ENCODE measurements at regions not wholly inside any gene's neighbourhood (a gene's known extent, or its start where the extent isn't known, plus 50 kb on each side); places are given as distances from the start of the nearest gene placed in this dataset.
A peak's percentile ranks its signal among the peaks of the same experiment; 100 is the strongest.

GRCh38 chr13:44220948-44221347 is 152.7 kb upstream of the SERP2 start:
- no peak for DNase-seq (ENCODE audit: extremely low spot score)
- POLR2A ChIA-PET: no interaction called here
- TF ChIP-seq CTBP1 (IDR thresholded peaks at IDR 0.05; ENCODE audit: borderline replicate concordance) (no peak), ZNF384 (IDR thresholded peaks at IDR 0.05) (no peak), SP1 (IDR thresholded peaks at IDR 0.05) (no peak)
- CTCF ChIA-PET: no interaction called here

GRCh38 chr13:44221657-44222056 is 152.0 kb upstream of the SERP2 start:
- POLR2A ChIA-PET: interaction anchor here (0.9 kb wide), 1 partner anchor 216 kb away, joined by 3 read pairs; no protein-coding TSS in a partner anchor

GRCh38 chr13:44223770-44224444 is 149.7 kb upstream of the SERP2 start:
- TF ChIP-seq ARNT (IDR thresholded peaks at IDR 0.05): no peak
- TF ChIP-seq FOXK2 (IDR thresholded peaks at IDR 0.05): no peak
- no peak for TF ChIP-seq SP1 (IDR thresholded peaks at IDR 0.05)
- TF ChIP-seq TARDBP (IDR thresholded peaks at IDR 0.05): no peak
- no peak for TF ChIP-seq HDGF (IDR thresholded peaks at IDR 0.05; ENCODE audit: borderline replicate concordance)
- TF ChIP-seq FOXM1 (IDR thresholded peaks at IDR 0.05; ENCODE audit: borderline replicate concordance): no peak
- TF ChIP-seq ELF4 (IDR thresholded peaks at IDR 0.05): no peak
- TF ChIP-seq PKNOX1 (IDR thresholded peaks at IDR 0.05): no peak
- TF ChIP-seq LEF1 (IDR thresholded peaks at IDR 0.05; ENCODE audit: borderline replicate concordance): no peak
- TF ChIP-seq NFRKB (IDR thresholded peaks at IDR 0.05): no peak
- TF ChIP-seq FOXA1 (IDR thresholded peaks at IDR 0.05): no peak
- TF ChIP-seq SUZ12 (IDR thresholded peaks at IDR 0.05): no peak
- no peak for TF ChIP-seq BHLHE40 (IDR thresholded peaks at IDR 0.05; ENCODE audit: borderline replicate concordance)
- no peak for DNase-seq (ENCODE audit: extremely low spot score)
- POLR2A ChIA-PET: interaction anchor here (1.3 kb wide), 1 partner anchor 83 kb away, joined by 3 read pairs; no protein-coding TSS in a partner anchor
- CTCF ChIA-PET: no interaction called here

More at GRCh38 chr13:44221657-44222056, 152.0 kb upstream of the SERP2 start:
- TF ChIP-seq CTBP1 (IDR thresholded peaks at IDR 0.05; ENCODE audit: borderline replicate concordance): peak; percentile 14; the same call in 1 of the 2 replicates
- TF ChIP-seq BHLHE40 (IDR thresholded peaks at IDR 0.05; ENCODE audit: borderline replicate concordance): no peak
- no peak for TF ChIP-seq ZNF384 (IDR thresholded peaks at IDR 0.05)
- peak; percentile 87 for TF ChIP-seq PKNOX1 (IDR thresholded peaks at IDR 0.05)
- TF ChIP-seq FOXM1 (IDR thresholded peaks at IDR 0.05; ENCODE audit: borderline replicate concordance): no peak
- TF ChIP-seq SP1 (IDR thresholded peaks at IDR 0.05): no peak
- TF ChIP-seq NFRKB (IDR thresholded peaks at IDR 0.05): no peak
- TF ChIP-seq FOXA1 (IDR thresholded peaks at IDR 0.05): no peak
- no peak for TF ChIP-seq ARNT (IDR thresholded peaks at IDR 0.05)
- no peak for TF ChIP-seq L3MBTL2 (conservative IDR thresholded peaks at IDR 0.05)
- TF ChIP-seq LEF1 (IDR thresholded peaks at IDR 0.05; ENCODE audit: borderline replicate concordance): no peak
- no peak for TF ChIP-seq ELF4 (IDR thresholded peaks at IDR 0.05)
- CTCF ChIA-PET: no interaction called here
- DNase-seq (ENCODE audit: extremely low spot score): no peak

GRCh38 chr13:44224450-44225149 is 149.0 kb upstream of the SERP2 start:
- POLR2A ChIA-PET: no interaction called here
- no peak for DNase-seq (ENCODE audit: extremely low spot score)
- no peak for TF ChIP-seq FOXM1 (IDR thresholded peaks at IDR 0.05; ENCODE audit: borderline replicate concordance)
- TF ChIP-seq FOXA1 (IDR thresholded peaks at IDR 0.05): no peak
- no peak for TF ChIP-seq SP1 (IDR thresholded peaks at IDR 0.05)
- TF ChIP-seq SUZ12 (IDR thresholded peaks at IDR 0.05): no peak
- TF ChIP-seq ARNT (IDR thresholded peaks at IDR 0.05): no peak
- no peak for TF ChIP-seq ZNF384 (IDR thresholded peaks at IDR 0.05)
- no peak for TF ChIP-seq NFRKB (IDR thresholded peaks at IDR 0.05)
- TF ChIP-seq HDGF (IDR thresholded peaks at IDR 0.05; ENCODE audit: borderline replicate concordance): no peak
- no peak for TF ChIP-seq BHLHE40 (IDR thresholded peaks at IDR 0.05; ENCODE audit: borderline replicate concordance)
- no peak for TF ChIP-seq PKNOX1 (IDR thresholded peaks at IDR 0.05)
- TF ChIP-seq L3MBTL2 (conservative IDR thresholded peaks at IDR 0.05): no peak
- CTCF ChIA-PET: no interaction called here

GRCh38 chr13:44229371-44230030 is 144.1 kb upstream of the SERP2 start:
- POLR2A ChIA-PET: no interaction called here

More at GRCh38 chr13:44229371-44230030, 144.1 kb upstream of the SERP2 start:
- no peak for DNase-seq (ENCODE audit: extremely low spot score)
- CTCF ChIA-PET: no interaction called here
- TF ChIP-seq PKNOX1 (IDR thresholded peaks at IDR 0.05) (no peak), NFRKB (IDR thresholded peaks at IDR 0.05) (no peak), FOXA1 (IDR thresholded peaks at IDR 0.05) (no peak)
